Muscle of back (tissue), 3 donors: ENCODE measurements at regions not wholly inside any gene's neighbourhood (a gene's known extent, or its start where the extent isn't known, plus 50 kb on each side); places are given as distances from the start of the nearest gene placed in this dataset.

ENCODE experiments used
- DNase-seq, 3 donors: peaks; one replicate each; pipeline versions ENCODE4 v3.0.0 to v3.0.0-alpha.2; 2013

DNA sequence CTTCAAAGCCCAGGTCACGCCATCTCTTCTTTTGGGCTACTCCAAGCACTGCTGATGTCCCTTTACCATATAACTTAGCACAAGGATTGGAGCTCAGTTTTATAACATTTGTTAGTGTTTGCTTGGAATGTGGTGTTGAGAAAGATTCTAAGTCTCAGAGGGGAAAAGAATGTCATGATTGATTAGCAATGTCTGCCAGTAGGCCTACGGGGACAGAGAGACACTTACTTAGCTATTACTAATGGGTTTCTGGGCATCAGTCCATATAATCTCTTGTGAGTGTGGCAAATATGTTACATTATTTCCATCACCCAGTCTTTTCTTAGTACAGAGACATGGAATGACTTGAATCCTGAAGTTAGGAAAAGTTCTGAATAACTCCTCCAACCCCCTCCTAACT lies 75.4 kb upstream of the FSHB start:
- DNase-seq: no peak

- no peak for DNase-seq
Observed at GRCh38 chr11:30159546-30159945, 71.3 kb upstream of the FSHB start.

DNA sequence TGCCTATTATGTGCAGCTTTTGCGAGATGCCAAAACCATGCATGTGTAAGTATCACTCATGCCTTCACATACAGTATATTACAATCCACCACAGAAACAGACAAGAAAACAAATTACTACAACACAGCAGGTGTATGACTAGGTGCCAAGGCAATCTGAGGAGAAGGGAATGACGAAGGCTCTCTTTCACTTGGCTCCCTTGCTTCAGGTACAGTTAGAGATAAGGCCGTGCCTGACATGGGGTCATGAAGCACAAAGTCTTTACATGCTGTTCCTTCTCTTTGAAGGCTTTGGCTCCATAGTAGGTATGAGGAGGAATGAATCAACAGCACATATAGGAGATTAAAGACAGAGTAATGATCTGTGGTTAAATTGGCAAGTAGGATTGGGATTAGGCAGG lies 65.2 kb upstream of the FSHB start:
- DNase-seq: no peak

GRCh38 chr11:30171661-30172060 lies 59.2 kb upstream of the FSHB start:
- no peak for DNase-seq

GRCh38 chr11:30172158-30172557 lies 58.7 kb upstream of the FSHB start:
- no peak for DNase-seq

GRCh38 chr11:30172883-30173311 lies 57.9 kb upstream of the FSHB start:
- DNase-seq: peak; percentile 16 to 67 (median 42)

GRCh38 chr11:30174265-30175020 lies 56.4 kb upstream of the FSHB start:
- DNase-seq: no peak
